AG04450 (cell line): ENCODE measurements at regions not wholly inside any gene's neighbourhood (a gene's known extent, or its start where the extent isn't known, plus 50 kb on each side); places are given as distances from the start of the nearest gene placed in this dataset.

ENCODE experiments used
- CTCF ChIA-PET: fragments of 300-600, 350-600 bp; formaldehyde crosslinking; extraction: SDS; loops from one replicate; lab custom pipeline; 2022; ENCODE audit warnings: antibody characterized with exemption, inconsistent platforms; lab: Charles Lee
- POLR2A ChIA-PET: fragments of 350-600 bp; formaldehyde crosslinking; extraction: SDS; loops from one replicate; lab custom pipeline; 2021; ENCODE audit warnings: antibody characterized with exemption, inconsistent platforms; lab: Yijun Ruan, JAX
- DNase-seq: peaks from one replicate; pipeline ENCODE4 v3.0.0-alpha.2; 2011; ENCODE audit warnings: low read depth, low spot score
- H3K27ac ChIP-seq: one replicate; pipeline ENCODE4 v1.5.1; 2012; ENCODE audit warnings: low read depth, low read length, control low read depth
- H3K27me3 ChIP-seq: one replicate; pipeline ENCODE4 v1.6.0; 2012; ENCODE audit warnings: low read length; ENCODE audit not compliant: control insufficient read depth, insufficient read depth
- H3K4me3 ChIP-seq: 2 replicates; pipeline ENCODE4 v1.5.1; 2011; ENCODE audit warnings: mild to moderate bottlenecking, low read depth, low read length, control low read depth
- H3K9me3 ChIP-seq: 2 replicates; pipeline ENCODE4 v1.5.1; 2012; ENCODE audit warnings: low read length; ENCODE audit not compliant: control insufficient read depth, insufficient read depth
- TF ChIP-seq, protein P1 (sequence below): IDR thresholded peaks from 2 replicates; pipeline ENCODE4 v1.5.1; 2011; ENCODE audit warnings: low read depth, low read length, control low read depth, inconsistent platforms

DNA sequence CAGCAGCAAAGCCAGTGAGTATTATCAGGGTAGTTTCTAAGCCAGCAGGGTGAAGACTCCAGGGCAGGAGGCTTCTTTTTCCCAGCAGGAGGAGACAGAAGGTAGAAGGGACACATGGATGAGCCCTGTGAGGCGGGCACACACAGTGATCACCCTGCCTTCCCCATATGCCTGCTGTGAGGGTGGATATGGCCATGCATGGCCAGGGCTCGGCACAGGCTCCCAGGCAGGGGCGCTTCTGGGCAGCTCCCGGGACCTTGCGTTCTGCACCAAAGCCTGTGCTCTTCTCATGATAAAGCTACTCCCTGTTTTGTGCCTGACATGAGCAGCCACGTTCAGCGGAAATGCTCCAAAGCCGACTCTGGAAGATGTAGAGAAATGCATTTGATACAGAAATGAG lies 807.2 kb downstream of the TYW1 start:
- no peak for DNase-seq
- CTCF ChIA-PET: no interaction called here
- peaks cover 60% of the 10 kb centered on the region for H3K9me3 ChIP-seq
- POLR2A ChIA-PET: no interaction called here
- H3K27ac ChIP-seq: no peak overlapping the region
- H3K27me3 ChIP-seq: no peaks in the 10 kb centered on the region
- TF ChIP-seq, protein P1, sequence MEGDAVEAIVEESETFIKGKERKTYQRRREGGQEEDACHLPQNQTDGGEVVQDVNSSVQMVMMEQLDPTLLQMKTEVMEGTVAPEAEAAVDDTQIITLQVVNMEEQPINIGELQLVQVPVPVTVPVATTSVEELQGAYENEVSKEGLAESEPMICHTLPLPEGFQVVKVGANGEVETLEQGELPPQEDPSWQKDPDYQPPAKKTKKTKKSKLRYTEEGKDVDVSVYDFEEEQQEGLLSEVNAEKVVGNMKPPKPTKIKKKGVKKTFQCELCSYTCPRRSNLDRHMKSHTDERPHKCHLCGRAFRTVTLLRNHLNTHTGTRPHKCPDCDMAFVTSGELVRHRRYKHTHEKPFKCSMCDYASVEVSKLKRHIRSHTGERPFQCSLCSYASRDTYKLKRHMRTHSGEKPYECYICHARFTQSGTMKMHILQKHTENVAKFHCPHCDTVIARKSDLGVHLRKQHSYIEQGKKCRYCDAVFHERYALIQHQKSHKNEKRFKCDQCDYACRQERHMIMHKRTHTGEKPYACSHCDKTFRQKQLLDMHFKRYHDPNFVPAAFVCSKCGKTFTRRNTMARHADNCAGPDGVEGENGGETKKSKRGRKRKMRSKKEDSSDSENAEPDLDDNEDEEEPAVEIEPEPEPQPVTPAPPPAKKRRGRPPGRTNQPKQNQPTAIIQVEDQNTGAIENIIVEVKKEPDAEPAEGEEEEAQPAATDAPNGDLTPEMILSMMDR: no peak
- no peak overlapping the region for H3K4me3 ChIP-seq

DNA sequence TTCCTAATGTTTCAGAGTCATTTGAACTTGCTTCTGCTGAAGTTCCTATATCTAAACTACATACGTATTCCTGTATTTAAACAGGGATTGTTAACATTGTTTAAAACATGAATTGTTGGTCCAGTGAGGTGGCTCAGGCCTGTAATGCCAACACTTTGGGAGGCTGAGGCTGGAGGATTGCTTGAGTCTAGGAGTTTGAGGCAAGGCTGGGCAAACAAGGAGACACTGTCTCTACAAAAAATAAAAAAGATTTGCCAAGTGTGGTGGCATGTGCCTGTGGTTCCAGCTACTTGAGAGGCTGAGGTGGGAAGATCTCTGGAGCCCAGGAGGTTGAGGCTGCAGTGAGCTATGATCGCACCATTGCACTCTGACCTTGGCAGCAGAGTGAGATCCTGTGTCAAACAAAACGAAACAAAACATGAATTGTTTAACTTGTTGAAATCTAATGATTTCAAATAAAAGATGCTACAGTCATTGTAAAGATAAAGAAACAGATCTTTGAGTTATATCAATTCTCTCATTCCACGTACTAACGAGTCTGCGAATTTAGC lies 809.4 kb downstream of the TYW1 start:
- ChIA-PET CTCF (no interaction called here), POLR2A (no interaction called here)
- peaks cover 62% of the 10 kb centered on the region for H3K9me3 ChIP-seq

GRCh38 chr7:67807826-67808225 lies 811.2 kb downstream of the TYW1 start:
- ChIA-PET CTCF (no interaction called here), POLR2A (no interaction called here)
- no peak overlapping the region for H3K27ac ChIP-seq
- H3K9me3 ChIP-seq: peaks cover 55% of the 10 kb centered on the region
- no peak for DNase-seq
- TF ChIP-seq, protein P1: no peak
- H3K4me3 ChIP-seq: no peak overlapping the region
- H3K27me3 ChIP-seq: no peaks in the 10 kb centered on the region

More for the DNA sequence above, 809.4 kb downstream of the TYW1 start:
- DNase-seq: no peak
- H3K27ac ChIP-seq: no peak overlapping the region
- TF ChIP-seq, protein P1: no peak
- H3K4me3 ChIP-seq: no peak overlapping the region
- no peaks in the 10 kb centered on the region for H3K27me3 ChIP-seq

DNA sequence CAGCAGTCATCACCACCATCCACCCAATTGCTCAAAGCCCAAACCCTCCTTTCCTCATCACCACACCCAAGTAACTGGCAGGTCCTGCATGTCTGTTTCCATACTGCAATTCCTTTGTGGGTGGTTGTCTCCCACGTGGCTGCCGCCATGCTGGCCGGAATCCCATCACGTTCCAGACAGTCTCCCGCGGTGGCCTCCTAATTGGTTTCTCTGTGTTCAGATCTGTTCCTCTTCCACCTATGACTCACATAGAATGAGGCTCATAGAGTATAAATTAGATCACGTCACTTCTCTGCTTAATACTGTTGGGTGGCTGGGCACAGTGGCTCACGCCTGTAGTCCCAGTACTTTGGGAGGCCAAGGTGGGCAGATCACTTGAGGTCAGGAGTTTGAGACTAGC lies 813.0 kb downstream of the TYW1 start:
- ChIA-PET POLR2A (no interaction called here), CTCF (no interaction called here)
- Histone ChIP-seq H3K27me3 (no peaks in the 10 kb centered on the region), H3K9me3 (peaks cover 45% of the 10 kb centered on the region), H3K27ac (no peak overlapping the region), H3K4me3 (no peak overlapping the region)
- DNase-seq: no peak
- TF ChIP-seq, protein P1: no peak

DNA sequence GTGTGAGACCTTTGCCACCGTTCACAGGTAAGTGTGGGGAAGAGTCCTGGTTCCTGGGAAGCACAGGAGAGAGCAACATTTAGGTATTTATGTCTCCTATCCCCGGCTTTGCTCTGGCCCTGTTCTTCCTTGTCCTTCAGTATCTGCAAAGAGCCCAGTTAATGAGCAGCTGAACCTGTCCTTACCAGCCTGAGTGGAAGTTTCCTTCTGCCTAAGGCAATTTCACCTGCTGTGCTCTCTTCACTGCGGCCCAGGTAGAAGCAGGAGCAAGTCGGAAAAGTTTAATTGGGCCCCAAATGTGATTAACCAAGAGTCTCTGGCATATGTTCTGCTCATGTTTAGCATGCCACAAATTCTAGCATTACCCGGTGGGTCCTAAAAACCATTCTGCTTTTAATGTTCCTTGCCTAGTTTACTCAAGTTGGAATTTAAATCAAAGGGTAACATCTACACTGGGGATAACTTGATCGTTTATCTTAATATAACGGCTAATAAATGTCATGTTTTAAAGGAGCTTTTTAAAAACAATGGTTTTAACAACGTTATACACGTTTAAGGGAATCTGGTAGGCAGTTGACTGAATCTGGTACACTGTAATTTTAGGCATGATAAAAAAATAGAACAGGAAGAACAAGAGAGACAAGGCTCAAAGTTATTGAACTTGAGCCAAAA lies 817.1 kb downstream of the TYW1 start:
- DNase-seq: no peak
- POLR2A ChIA-PET: no interaction called here
- H3K9me3 ChIP-seq: peaks cover 32% of the 10 kb centered on the region
- H3K27me3 ChIP-seq: no peaks in the 10 kb centered on the region
- H3K4me3 ChIP-seq: no peak overlapping the region
- CTCF ChIA-PET: no interaction called here
- TF ChIP-seq, protein P1: no peak
- no peak overlapping the region for H3K27ac ChIP-seq
